HepG2 (cell line): ENCODE measurements at regions not wholly inside any gene's neighbourhood (a gene's known extent, or its start where the extent isn't known, plus 50 kb on each side); places are given as distances from the start of the nearest gene placed in this dataset.
A peak's percentile ranks its signal among the peaks of the same experiment; 100 is the strongest.

Source experiments
- ATAC-seq: fragments of 200-7000 bp; cut with Tn5 transposase; 3 replicates; pipeline ENCODE4 v1.9.1; 2020; ENCODE audit warnings: mild to moderate bottlenecking, moderate library complexity
- BruUV-seq: library from RNA; stranded (reverse); fragments of 400-500 nt; replicated peaks from 2 replicates; lab custom pipeline; 2021; lab: Mats Ljungman, UMichigan
- CTCF ChIA-PET: fragments of 300-600 bp; formaldehyde crosslinking; extraction: SDS; loops from one replicate; lab custom pipeline; 2021; ENCODE audit warnings: low total read pairs, inconsistent platforms, low intra/inter-chr PET ratio; lab: Yijun Ruan, JAX
- POLR2A ChIA-PET: fragments of 350-600 bp; sonication (Branson Sonifier 250); formaldehyde crosslinking; loops from one replicate; lab custom pipeline; 2020; ENCODE audit warnings: antibody characterized with exemption, inconsistent platforms; lab: Yijun Ruan, JAX
- DNase-seq: peaks from one replicate; pipeline ENCODE4 v3.0.0-alpha.2; 2015; ENCODE audit warnings: low spot score
- FAIRE-seq: peaks from 3 replicates; lab custom pipeline; 2011; peaks lifted over from hg19 to GRCh38; lab: Jason Lieb, UNC
- H2AFZ ChIP-seq: one replicate; pipeline ENCODE4 v1.6.1; 2011; ENCODE audit warnings: low read length, inconsistent platforms
- H3K27ac ChIP-seq: fragments of 300-600 bp; 3 replicates; pipeline ENCODE4 v1.8.0; 2011; ENCODE audit warnings: mixed run types, mild to moderate bottlenecking, mixed read lengths, low read length, inconsistent platforms; ENCODE audit not compliant: insufficient read depth; ENCODE audit errors: extremely low read length
- H3K27me3 ChIP-seq, 2 experiments: fragments of 200-600 bp in 1 of 2; 2 replicates in 1 of 2; 3 replicates in 1 of 2; pipeline versions ENCODE4 v1.6.0 to v1.8.0; 2011; ENCODE audit warnings: low read length in 2 of 2, mild to moderate bottlenecking in 2 of 2, moderate library complexity in 2 of 2, inconsistent platforms in 1 of 2; ENCODE audit not compliant: insufficient read depth in 2 of 2, control insufficient read depth in 1 of 2
- H3K36me3 ChIP-seq, 2 experiments: fragments of 200-600 bp in 1 of 2; replicated peaks in 1 of 2; 2 replicates in 1 of 2; 3 replicates in 1 of 2; pipeline versions ENCODE4 v1.5.1 to v1.8.0; 2011; ENCODE audit warnings: low read length in 2 of 2, inconsistent platforms in 1 of 2; ENCODE audit not compliant: insufficient read depth in 2 of 2, control insufficient read depth in 1 of 2
- H3K4me1 ChIP-seq: 2 replicates; pipeline ENCODE4 v1.5.1; 2012; ENCODE audit warnings: low read length, inconsistent platforms; ENCODE audit not compliant: insufficient read depth
- H3K4me2 ChIP-seq: 2 replicates; pipeline ENCODE4 v1.6.0; 2011; ENCODE audit warnings: low read depth, low read length, inconsistent platforms
- H3K4me3 ChIP-seq, 3 experiments: fragments of 200-600 bp in 1 of 3; sonication (generic), shearing (Covaris generic) in 1 of 3; replicated peaks in 1 of 3; 2 replicates each; pipeline ENCODE4 v1.5.1; 2011 to 2016; ENCODE audit warnings: low read length in 3 of 3, inconsistent platforms in 2 of 3, low read depth in 2 of 3, mild to moderate bottlenecking in 2 of 3, control low read depth in 1 of 3, mixed read lengths in 1 of 3; ENCODE audit not compliant: insufficient read depth in 1 of 3
- H3K79me2 ChIP-seq: one replicate; pipeline ENCODE4 v1.6.1; 2011; ENCODE audit warnings: low read length, inconsistent platforms; ENCODE audit not compliant: insufficient read depth
- H3K9ac ChIP-seq: 2 replicates; pipeline ENCODE4 v1.6.0; 2011; ENCODE audit warnings: mild to moderate bottlenecking, low read depth, low read length, inconsistent platforms; ENCODE audit not compliant: insufficient read depth
- H3K9me3 ChIP-seq: 2 replicates; pipeline ENCODE4 v1.5.1; 2012; ENCODE audit warnings: mild to moderate bottlenecking, low read length
- H4K20me1 ChIP-seq: 2 replicates; pipeline ENCODE4 v1.6.0; 2011; ENCODE audit warnings: inconsistent platforms, mild to moderate bottlenecking, low read length, moderate library complexity; ENCODE audit not compliant: insufficient read depth
- ASH2L ChIP-seq: fragments of 300-600, 200-600 bp; sonication (generic); IDR thresholded peaks from 2 replicates; pipeline ENCODE4 v1.7.0; 2017; ENCODE audit warnings: low read depth, mild to moderate bottlenecking, moderate library complexity, mixed read lengths, low read length; ENCODE audit not compliant: insufficient read length
- HNRNPL ChIP-seq: fragments of 200-400 bp; formaldehyde crosslinking; IDR thresholded peaks from 2 replicates; pipeline ENCODE4 v1.6.1; 2017; ENCODE audit warnings: mild to moderate bottlenecking, low read depth, low read length
- MTA1 ChIP-seq: sonication (generic); formaldehyde crosslinking; IDR thresholded peaks from 2 replicates; pipeline ENCODE4 v1.4.0; 2020; ENCODE audit warnings: missing genetic modification reagents, mild to moderate bottlenecking, borderline replicate concordance
- NFE2L1 ChIP-seq: sonication (generic); formaldehyde crosslinking; IDR thresholded peaks from 2 replicates; pipeline ENCODE4 v1.4.0; 2020; ENCODE audit warnings: missing genetic modification reagents, mild to moderate bottlenecking, borderline replicate concordance
- NRL ChIP-seq: sonication (generic); formaldehyde crosslinking; IDR thresholded peaks from 2 replicates; pipeline ENCODE4 v1.5.0; 2020; ENCODE audit warnings: missing genetic modification reagents, mild to moderate bottlenecking, moderate library complexity, borderline replicate concordance
- SALL1 ChIP-seq: sonication (generic); formaldehyde crosslinking; IDR thresholded peaks from 2 replicates; pipeline ENCODE4 v1.8.0; 2022; ENCODE audit warnings: mild to moderate bottlenecking, missing genetic modification reagents
- ZMAT3 ChIP-seq: sonication (generic); formaldehyde crosslinking; conservative IDR thresholded peaks from 2 replicates; pipeline ENCODE4 v1.7.0; 2021; ENCODE audit warnings: missing genetic modification reagents
- ZNF768 ChIP-seq: sonication (generic); formaldehyde crosslinking; IDR thresholded peaks from 2 replicates; pipeline ENCODE4 v1.4.0; 2020; ENCODE audit warnings: missing genetic modification reagents
- WGBS: methylation state at CpG from one replicate; pipeline ENCODE4 v1.1.6; 2017; ENCODE audit warnings: low lambda C conversion rate; 5-methylcytosine and 5-hydroxymethylcytosine counted together
- in situ Hi-C: cut with HindIII; loops from 2 replicates; pipeline ENCODE4 v1.10.0; 2017; ENCODE audit warnings: low pct_unique_long_range_greater_than_20kb; ENCODE audit not compliant: extremely low pct_ligation_motif_present
- intact Hi-C: fragments of 100-400 bp; cut with micrococcal nuclease; formaldehyde crosslinking; loops from one replicate; pipeline ENCODE4 v1.10.0; 2022; ENCODE audit not compliant: unreplicated experiment
- TF ChIP-seq, protein P1 (sequence below): sonication (generic); formaldehyde crosslinking; IDR thresholded peaks from 2 replicates; pipeline ENCODE4 v1.8.1; 2023; ENCODE audit warnings: mild to moderate bottlenecking, missing genetic modification reagents

DNA sequence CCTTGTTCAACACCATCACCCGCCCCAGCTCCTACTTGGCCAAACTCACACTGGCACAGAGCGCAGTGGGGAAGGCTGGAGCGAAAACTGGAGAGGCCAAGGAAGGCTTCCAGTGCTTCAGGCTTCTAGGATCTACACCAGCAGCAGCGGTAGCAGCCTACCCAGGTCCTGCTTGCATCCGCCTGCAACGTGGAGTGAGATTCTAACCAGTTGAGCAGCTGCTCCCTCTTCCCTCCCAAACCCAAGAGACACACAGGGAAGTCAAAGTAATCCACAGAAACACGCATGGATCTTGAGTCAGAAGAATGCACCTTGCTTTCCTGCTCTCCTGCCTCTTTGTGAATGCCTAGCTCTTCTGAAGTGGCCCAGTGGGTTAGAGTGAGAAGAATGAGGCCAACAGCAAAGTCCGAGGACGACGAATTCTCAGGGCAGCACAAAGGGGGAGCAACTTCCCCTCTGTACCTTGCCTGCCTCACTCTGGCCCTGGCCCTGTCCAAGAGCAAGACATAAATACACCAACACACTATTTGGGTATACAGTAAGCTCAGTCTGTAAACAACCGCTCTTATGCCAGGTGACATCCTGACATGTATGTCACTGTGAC lies 95.9 kb upstream of the FOXQ1 start:
- H3K4me3 ChIP-seq, result no peak overlapping the region
- H4K20me1 ChIP-seq, result peaks cover 4% of the 10 kb centered on the region; the same call in 1 of the 2 replicates
- no peak for FAIRE-seq
- CTCF ChIA-PET, result no interaction called here
- TF ChIP-seq SALL1 (peak; percentile 23; the same call in 1 of the 2 replicates), NFE2L1 (CRISPR knock-in tag) (no peak), MTA1 (peak; percentile 32; the same call in 1 of the 2 replicates), ZNF768 (CRISPR knock-in tag) (0 out of 2 replicates have a peak, but pooled peaks have one; percentile 2), HNRNPL (0 out of 2 replicates have a peak, but pooled peaks have one; percentile 47), NRL (0 out of 2 replicates have a peak, but pooled peaks have one; percentile 45), ASH2L (no peak), ZMAT3 (CRISPR knock-in tag) (0 out of 2 replicates have a peak, but pooled peaks have one; percentile 37)
- TF ChIP-seq, protein P1, sequence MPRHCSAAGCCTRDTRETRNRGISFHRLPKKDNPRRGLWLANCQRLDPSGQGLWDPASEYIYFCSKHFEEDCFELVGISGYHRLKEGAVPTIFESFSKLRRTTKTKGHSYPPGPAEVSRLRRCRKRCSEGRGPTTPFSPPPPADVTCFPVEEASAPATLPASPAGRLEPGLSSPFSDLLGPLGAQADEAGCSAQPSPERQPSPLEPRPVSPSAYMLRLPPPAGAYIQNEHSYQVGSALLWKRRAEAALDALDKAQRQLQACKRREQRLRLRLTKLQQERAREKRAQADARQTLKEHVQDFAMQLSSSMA (CRISPR knock-in tag), result peak; percentile 76; the same call in 1 of the 2 replicates
- no peak for DNase-seq
- POLR2A ChIA-PET, result interaction anchor here (0.9 to 3.1 kb wide), 6 partner anchors 12 to 161 kb away, joined by 3 to 26 read pairs (median 8); partner anchors contain the start of gene FOXQ1
- no peaks in the 10 kb centered on the region for H3K9me3 ChIP-seq
- peak; percentile 43 for ATAC-seq
- no peaks in the 10 kb centered on the region for H3K27me3 ChIP-seq
- in situ Hi-C loops (no loop called here), intact Hi-C loops (no loop called here)
- 87% methylated on average over 11 of the region's 11 CpGs for WGBS
- no peak overlapping the region for H3K4me2 ChIP-seq
- BruUV-seq, result no TSS peak
- no peak overlapping the region for H2AFZ ChIP-seq
- peaks cover 3 to 7% of the 10 kb centered on the region in 2 experiments; a peak in 2 of 5 replicates for H3K36me3 ChIP-seq
- H3K4me1 ChIP-seq, result peaks cover 49% of the 10 kb centered on the region
- H3K79me2 ChIP-seq, result peaks cover 23% of the 10 kb centered on the region
- no peak overlapping the region for H3K27ac ChIP-seq
- no peak overlapping the region for H3K9ac ChIP-seq
